ENCODE measurements at regions not wholly inside any gene's neighbourhood (a gene's known extent, or its start where the extent isn't known, plus 50 kb on each side); places are given as distances from the start of the nearest gene placed in this dataset.

DNA sequence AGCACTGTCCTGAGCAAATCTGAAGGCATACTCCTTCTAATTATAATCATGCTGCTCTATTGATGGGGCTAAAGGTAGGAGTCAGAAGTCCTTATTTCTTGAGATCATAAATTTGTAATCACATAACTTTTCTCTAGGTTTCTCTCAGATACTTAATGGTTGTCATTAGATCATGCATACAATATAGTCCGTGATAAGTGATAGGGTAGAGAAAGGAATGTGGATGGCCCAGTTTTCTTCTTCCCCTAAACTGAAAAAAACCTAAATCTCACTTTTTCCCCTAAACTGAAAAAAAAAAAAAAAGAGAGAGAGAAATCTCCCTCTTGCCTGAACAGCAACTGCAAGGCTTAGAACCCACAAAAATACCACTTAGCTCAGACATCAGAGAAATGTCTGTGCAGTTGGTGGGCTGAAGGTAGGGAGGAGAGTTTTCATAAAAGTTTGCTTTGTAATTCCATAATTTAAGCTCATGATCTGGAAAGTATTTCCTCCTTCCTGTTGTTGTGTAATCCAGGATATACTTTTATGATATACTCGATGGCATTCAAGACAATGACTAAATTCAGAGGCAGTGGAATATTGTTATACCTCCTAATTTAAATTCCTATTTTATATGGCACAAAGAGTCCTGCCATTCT is 79.3 kb upstream of the ITPRID2 start:
- no peak overlapping the region for H2AFZ ChIP-seq (ENCODE audit: low read depth, low read length)
- H3K4me1 ChIP-seq (ENCODE audit: insufficient read depth, low read length) = peaks cover 6% of the 10 kb centered on the region
- no peaks in the 10 kb centered on the region for H3K9me3 ChIP-seq (ENCODE audit: low read length)
- no peaks in the 10 kb centered on the region for H3K27me3 ChIP-seq (ENCODE audit: insufficient read depth, low read length)
- H3K4me3 ChIP-seq (ENCODE audit: low read length) = no peak overlapping the region
- H3K36me3 ChIP-seq (ENCODE audit: insufficient read depth, low read length) = no peaks in the 10 kb centered on the region

DNA sequence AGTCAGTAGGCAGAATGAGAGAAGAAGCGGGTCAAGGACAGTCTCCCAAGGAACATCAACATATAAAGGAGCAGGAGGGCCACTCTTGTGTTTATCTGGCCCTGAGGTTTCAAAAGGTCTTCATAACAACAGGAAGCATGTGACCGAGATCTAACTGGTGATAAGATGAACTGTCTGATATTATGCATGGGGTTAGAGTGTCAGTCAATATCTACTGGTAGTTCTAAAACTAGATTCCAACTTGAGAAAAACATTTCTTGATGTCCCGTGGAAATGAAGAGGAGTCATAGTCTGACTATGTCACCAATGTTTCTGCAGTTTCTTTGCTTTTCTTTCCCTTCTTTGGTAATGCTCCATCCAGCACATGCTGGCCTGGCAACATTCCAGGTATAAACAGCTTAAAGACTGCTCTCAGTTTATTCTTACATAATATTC is 77.5 kb upstream of the ITPRID2 start:
- Histone ChIP-seq H3K4me1 (ENCODE audit: insufficient read depth, low read length) (peaks cover 9% of the 10 kb centered on the region), H3K27me3 (ENCODE audit: insufficient read depth, low read length) (no peaks in the 10 kb centered on the region), H3K9me3 (ENCODE audit: low read length) (no peaks in the 10 kb centered on the region), H3K36me3 (ENCODE audit: insufficient read depth, low read length) (no peaks in the 10 kb centered on the region), H2AFZ (ENCODE audit: low read depth, low read length) (no peak overlapping the region), H3K4me3 (ENCODE audit: low read length) (no peak overlapping the region)

DNA sequence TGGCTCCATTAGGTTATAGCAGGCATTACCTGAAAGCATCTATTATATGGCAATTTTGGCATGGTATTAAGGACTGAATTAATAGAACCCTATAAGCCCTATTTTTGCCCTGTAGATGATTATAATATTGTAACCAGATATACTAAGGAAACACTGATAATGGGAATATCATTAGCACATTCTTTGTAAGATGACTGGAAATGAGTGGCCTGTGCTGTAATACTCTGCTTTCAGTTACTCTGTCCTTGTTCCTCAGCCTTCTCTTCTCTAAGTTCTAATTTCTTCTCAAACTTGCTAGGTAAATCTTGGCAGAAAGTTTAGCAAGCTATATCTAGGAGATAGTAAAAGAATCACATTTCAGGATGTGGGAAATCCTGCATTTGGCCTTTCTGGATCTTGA is 74.0 kb upstream of the ITPRID2 start:
- H3K4me1 ChIP-seq (ENCODE audit: insufficient read depth, low read length) = peaks cover 3% of the 10 kb centered on the region
- H3K27me3 ChIP-seq (ENCODE audit: insufficient read depth, low read length) = no peaks in the 10 kb centered on the region
- no peaks in the 10 kb centered on the region for H3K9me3 ChIP-seq (ENCODE audit: low read length)
- no peak overlapping the region for H2AFZ ChIP-seq (ENCODE audit: low read depth, low read length)
- H3K4me3 ChIP-seq (ENCODE audit: low read length) = no peak overlapping the region
- H3K36me3 ChIP-seq (ENCODE audit: insufficient read depth, low read length) = no peaks in the 10 kb centered on the region

DNA sequence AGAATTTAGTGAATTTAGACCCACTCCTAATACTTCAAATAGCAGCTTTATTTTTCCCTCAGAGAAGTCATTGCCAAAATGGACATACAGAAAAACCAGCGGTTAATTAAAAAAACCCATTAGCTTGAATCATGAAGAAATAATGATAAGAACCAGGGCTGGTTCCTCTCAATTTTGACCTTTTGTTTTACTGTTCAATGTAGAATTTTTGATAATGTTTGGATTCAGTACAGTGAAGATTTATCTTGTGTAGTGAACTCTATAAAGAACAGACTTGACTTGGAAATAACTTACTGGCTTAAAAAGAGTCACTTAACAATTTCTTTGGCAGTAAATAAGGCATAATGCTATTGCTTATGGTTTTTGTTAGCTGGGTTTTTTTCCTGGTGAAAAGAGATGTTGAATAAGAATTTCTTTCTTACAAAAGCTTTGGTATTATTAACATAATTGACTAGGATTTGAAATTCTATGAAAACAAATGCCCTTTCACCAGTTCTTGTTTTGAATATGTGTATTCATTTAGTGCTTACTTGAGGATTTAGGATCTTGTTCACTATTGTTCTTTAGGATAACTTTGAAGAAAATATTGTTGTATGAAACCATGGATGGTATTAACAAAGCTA is 73.4 kb upstream of the ITPRID2 start:
- no peaks in the 10 kb centered on the region for H3K36me3 ChIP-seq (ENCODE audit: insufficient read depth, low read length)
- no peaks in the 10 kb centered on the region for H3K27me3 ChIP-seq (ENCODE audit: insufficient read depth, low read length)
- no peak overlapping the region for H3K4me3 ChIP-seq (ENCODE audit: low read length)
- H2AFZ ChIP-seq (ENCODE audit: low read depth, low read length) = no peak overlapping the region
- H3K4me1 ChIP-seq (ENCODE audit: insufficient read depth, low read length) = peaks cover 3% of the 10 kb centered on the region
- H3K9me3 ChIP-seq (ENCODE audit: low read length) = no peaks in the 10 kb centered on the region

DNA sequence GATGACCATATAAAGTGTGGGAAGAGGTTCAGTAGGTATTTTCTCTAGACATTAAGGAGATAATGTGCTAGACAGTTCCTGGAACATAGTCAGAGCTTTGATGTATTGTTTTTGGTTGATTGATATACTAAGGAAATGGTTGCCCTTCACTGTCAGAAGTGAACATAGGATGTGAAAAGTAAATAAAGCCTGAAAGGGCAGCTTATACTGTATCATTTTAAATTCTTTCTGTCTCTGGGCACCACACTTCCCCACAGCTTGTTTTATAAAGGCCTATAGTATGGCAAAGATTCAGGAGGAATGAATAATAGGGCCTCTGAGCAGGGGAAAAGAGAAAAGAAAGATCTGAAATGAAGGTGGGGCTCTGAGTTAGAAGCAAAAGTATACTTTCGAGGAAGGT is 72.7 kb upstream of the ITPRID2 start:
- Histone ChIP-seq H3K27me3 (ENCODE audit: insufficient read depth, low read length) (no peaks in the 10 kb centered on the region), H3K9me3 (ENCODE audit: low read length) (no peaks in the 10 kb centered on the region), H3K4me1 (ENCODE audit: insufficient read depth, low read length) (peaks cover 3% of the 10 kb centered on the region), H3K4me3 (ENCODE audit: low read length) (no peak overlapping the region), H2AFZ (ENCODE audit: low read depth, low read length) (no peak overlapping the region), H3K36me3 (ENCODE audit: insufficient read depth, low read length) (no peaks in the 10 kb centered on the region)

DNA sequence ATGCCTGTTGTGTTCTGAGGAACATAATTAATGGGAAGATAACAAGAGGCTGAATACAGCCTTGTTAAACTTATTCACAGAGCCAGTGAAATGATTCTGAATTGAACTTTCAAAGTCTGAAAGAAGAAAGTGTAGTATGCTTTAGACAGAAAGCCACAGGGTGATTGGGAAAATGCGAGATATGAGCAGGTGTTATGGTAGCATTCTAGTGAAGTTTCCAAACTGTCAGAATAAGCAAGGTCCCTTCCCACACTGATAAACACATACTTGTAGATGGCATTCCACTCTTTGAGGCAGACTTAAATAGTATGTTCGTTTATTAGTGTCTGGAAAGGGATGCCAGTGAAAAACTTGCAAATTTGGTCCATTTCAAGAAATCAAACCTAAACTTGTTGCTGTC is 70.5 kb upstream of the ITPRID2 start:
- Histone ChIP-seq H3K9me3 (ENCODE audit: low read length) (no peaks in the 10 kb centered on the region), H3K27me3 (ENCODE audit: insufficient read depth, low read length) (no peaks in the 10 kb centered on the region), H3K36me3 (ENCODE audit: insufficient read depth, low read length) (no peaks in the 10 kb centered on the region), H2AFZ (ENCODE audit: low read depth, low read length) (no peak overlapping the region), H3K4me3 (ENCODE audit: low read length) (no peak overlapping the region), H3K4me1 (ENCODE audit: insufficient read depth, low read length) (peaks cover 3% of the 10 kb centered on the region)

DNA sequence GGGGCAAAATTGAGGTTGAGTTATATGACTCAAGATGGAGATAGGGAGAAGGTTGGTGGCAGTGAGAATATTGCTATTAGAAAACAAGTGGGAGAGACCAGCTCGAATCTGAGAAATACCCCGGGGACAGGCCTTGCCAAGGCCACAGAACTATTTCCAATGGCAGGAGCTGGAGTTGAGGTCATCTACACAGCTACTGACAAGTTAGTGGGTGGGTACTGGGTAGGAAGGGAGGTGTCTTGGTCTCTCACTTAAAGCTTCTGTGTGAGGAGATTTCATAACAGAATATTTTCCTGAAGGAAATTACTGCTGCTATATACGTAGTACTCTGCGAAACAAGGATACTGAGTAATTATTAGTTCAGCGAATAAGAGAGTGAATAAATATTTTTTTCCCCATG is 69.4 kb upstream of the ITPRID2 start:
- no peaks in the 10 kb centered on the region for H3K27me3 ChIP-seq (ENCODE audit: insufficient read depth, low read length)

DNA sequence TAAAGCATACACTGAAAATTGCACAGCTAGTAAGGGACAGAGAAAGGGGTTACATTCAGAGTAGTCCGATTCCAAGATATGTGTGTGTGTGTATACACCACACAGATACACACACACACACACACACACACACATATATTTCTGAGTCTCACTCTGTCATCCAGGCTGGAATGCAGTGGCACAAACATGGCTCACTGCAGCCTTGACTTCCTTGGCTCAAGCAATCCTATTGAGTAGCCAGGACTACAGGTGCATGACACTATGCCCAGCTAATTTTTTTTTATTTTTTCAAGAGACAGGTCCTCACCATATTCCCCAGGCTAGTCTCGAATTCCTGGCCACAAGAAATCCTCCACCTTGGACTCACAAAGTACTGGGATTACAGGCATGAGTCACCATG is 68.1 kb upstream of the ITPRID2 start:
- no peak overlapping the region for H2AFZ ChIP-seq (ENCODE audit: low read depth, low read length)
- H3K27me3 ChIP-seq (ENCODE audit: insufficient read depth, low read length) = no peaks in the 10 kb centered on the region
- H3K36me3 ChIP-seq (ENCODE audit: insufficient read depth, low read length) = no peaks in the 10 kb centered on the region
- no peak overlapping the region for H3K4me3 ChIP-seq (ENCODE audit: low read length)
- peaks cover 3% of the 10 kb centered on the region for H3K4me1 ChIP-seq (ENCODE audit: insufficient read depth, low read length)
- no peaks in the 10 kb centered on the region for H3K9me3 ChIP-seq (ENCODE audit: low read length)

More for the DNA sequence above, 69.4 kb upstream of the ITPRID2 start:
- Histone ChIP-seq H2AFZ (ENCODE audit: low read depth, low read length) (no peak overlapping the region), H3K4me3 (ENCODE audit: low read length) (no peak overlapping the region), H3K9me3 (ENCODE audit: low read length) (no peaks in the 10 kb centered on the region), H3K36me3 (ENCODE audit: insufficient read depth, low read length) (no peaks in the 10 kb centered on the region), H3K4me1 (ENCODE audit: insufficient read depth, low read length) (peaks cover 3% of the 10 kb centered on the region)

DNA sequence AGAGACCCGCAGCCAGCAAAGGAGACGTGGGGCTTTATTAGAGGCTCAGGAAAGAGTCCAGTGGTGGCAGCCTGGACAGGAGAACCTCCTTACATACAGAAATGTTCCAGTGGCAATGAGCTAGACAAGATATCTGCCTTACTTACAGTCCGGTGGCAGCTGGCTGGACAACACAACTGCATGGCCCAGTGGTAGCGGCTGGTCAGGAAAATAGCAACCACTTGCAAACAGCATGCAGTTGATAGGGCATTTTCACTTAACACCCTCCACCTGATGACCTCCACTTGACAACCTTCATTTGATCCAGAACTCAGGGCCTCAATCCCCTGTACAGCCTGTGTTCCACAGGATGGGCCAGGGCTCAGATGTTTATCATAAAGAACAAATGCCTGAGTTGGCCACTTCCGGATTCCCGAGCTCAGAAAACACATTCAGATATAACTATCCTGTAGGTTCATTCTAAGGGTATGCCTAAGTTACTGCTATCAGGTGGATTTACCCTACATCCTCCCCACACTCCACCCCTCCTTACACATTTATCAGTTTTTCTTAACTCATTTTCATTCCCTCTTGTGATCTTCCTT is 63.3 kb upstream of the ITPRID2 start:
- no peaks in the 10 kb centered on the region for H3K36me3 ChIP-seq (ENCODE audit: insufficient read depth, low read length)
- H3K4me3 ChIP-seq (ENCODE audit: low read length) = no peak overlapping the region
- H3K9me3 ChIP-seq (ENCODE audit: low read length) = no peaks in the 10 kb centered on the region
- no peaks in the 10 kb centered on the region for H3K4me1 ChIP-seq (ENCODE audit: insufficient read depth, low read length)
- no peak overlapping the region for H2AFZ ChIP-seq (ENCODE audit: low read depth, low read length)
- no peaks in the 10 kb centered on the region for H3K27me3 ChIP-seq (ENCODE audit: insufficient read depth, low read length)

DNA sequence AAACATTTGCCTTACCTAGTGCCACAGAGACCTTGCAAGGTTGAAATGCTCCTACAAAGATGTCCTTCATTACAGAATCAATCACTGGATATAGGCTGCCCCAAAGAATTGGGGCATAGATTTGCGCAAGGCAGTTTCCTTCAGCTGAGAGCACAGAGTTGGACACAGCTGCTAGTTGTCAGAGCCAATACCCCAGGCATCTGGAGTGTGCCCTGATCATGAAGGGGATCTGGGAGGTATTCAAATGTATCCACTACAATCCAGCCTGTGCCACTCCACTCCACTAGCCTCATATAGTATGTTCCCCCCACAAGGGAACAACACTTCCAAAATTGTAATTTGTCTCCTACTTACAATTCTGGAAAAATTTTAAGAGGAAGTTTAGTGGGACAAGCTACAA is 62.3 kb upstream of the ITPRID2 start:
- H3K27me3 ChIP-seq (ENCODE audit: insufficient read depth, low read length) = no peaks in the 10 kb centered on the region
- no peaks in the 10 kb centered on the region for H3K36me3 ChIP-seq (ENCODE audit: insufficient read depth, low read length)
- no peaks in the 10 kb centered on the region for H3K9me3 ChIP-seq (ENCODE audit: low read length)
- H2AFZ ChIP-seq (ENCODE audit: low read depth, low read length) = no peak overlapping the region
- no peak overlapping the region for H3K4me3 ChIP-seq (ENCODE audit: low read length)
- H3K4me1 ChIP-seq (ENCODE audit: insufficient read depth, low read length) = no peaks in the 10 kb centered on the region

DNA sequence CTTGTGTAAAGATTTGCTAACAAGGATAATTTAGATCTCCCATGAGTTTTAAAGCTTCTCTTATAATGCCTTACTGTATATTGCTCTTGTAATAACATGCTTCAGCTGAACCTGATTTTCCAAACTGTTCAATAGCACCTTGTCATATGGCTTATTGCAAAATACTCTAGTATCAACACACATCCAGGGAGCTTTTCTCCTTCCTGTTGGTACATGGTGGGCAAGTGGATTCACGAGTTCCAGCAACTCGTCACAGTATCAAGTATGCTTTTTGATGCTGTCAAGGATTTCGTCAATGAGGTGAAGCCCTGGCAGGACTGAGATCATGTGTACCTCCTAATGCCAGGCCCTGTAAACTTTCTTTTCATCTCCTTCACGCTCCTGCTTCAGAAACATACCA is 59.5 kb upstream of the ITPRID2 start:
- Histone ChIP-seq H3K36me3 (ENCODE audit: insufficient read depth, low read length) (no peaks in the 10 kb centered on the region), H3K27me3 (ENCODE audit: insufficient read depth, low read length) (no peaks in the 10 kb centered on the region), H2AFZ (ENCODE audit: low read depth, low read length) (no peak overlapping the region), H3K9me3 (ENCODE audit: low read length) (no peaks in the 10 kb centered on the region), H3K4me1 (ENCODE audit: insufficient read depth, low read length) (no peaks in the 10 kb centered on the region), H3K4me3 (ENCODE audit: low read length) (no peak overlapping the region)

DNA sequence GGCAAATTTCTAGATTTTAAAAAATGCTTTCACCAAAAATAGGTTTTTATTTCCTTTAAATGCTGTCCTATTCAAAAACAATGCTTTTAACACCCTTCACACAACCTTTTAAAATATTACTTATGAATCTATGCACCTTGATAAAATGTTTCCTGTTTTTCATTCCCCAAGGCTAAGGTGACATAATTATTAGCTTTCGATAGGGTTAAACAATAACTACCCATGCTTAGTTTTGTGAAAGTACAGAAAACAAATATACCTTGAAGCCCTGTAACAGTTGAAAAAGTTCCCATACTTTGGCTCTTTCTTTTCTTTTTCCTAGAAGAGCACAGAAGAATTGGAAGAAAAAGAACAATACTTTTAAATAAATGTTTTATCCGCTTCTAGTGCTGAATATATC is 54.9 kb upstream of the ITPRID2 start:
- H3K4me3 ChIP-seq (ENCODE audit: low read length) = no peak overlapping the region
- H3K36me3 ChIP-seq (ENCODE audit: insufficient read depth, low read length) = no peaks in the 10 kb centered on the region
- no peaks in the 10 kb centered on the region for H3K27me3 ChIP-seq (ENCODE audit: insufficient read depth, low read length)
- no peaks in the 10 kb centered on the region for H3K4me1 ChIP-seq (ENCODE audit: insufficient read depth, low read length)
- no peak overlapping the region for H2AFZ ChIP-seq (ENCODE audit: low read depth, low read length)
- H3K9me3 ChIP-seq (ENCODE audit: low read length) = no peaks in the 10 kb centered on the region

DNA sequence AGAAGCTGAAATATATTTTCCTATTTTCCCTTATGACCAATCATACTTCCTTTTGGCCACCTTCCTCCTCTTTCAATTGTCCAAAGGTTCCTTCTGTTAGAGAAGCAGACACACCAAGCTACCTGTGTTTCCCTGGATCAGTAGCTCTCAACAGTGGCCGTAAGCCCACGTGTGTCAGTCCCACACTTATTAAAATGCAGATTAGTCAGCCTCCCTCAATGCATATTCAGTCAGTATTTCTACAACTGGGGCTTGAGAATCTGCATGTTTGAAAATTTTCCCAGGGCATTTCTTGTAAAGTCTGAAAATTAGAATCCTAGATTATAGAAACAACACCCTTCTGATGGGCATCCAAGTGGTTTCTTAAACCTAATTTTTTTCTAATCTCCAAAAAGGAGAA is 54.0 kb upstream of the ITPRID2 start:
- H3K9me3 ChIP-seq (ENCODE audit: low read length) = no peaks in the 10 kb centered on the region
- no peak overlapping the region for H2AFZ ChIP-seq (ENCODE audit: low read depth, low read length)
- no peaks in the 10 kb centered on the region for H3K27me3 ChIP-seq (ENCODE audit: insufficient read depth, low read length)

DNA sequence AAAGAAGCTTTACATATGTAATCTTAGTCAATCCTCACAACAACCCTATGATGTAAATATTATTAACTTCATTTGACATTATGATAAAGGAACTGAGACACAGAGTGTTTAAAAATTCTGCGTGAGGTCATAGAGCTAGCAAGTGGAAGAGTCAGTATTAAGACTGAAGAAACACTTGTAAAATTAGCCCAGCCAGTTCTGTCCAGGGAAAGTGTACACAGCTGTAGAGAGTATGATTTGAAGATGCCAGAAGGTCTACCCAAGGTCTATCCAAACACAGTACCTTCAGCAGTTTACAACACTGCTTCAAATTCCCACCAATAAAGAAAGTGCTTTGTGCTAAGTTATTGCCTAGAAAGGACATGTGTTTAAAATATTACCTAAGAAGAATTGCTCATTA is 51.7 kb upstream of the ITPRID2 start:
- Histone ChIP-seq H3K27me3 (ENCODE audit: insufficient read depth, low read length) (no peaks in the 10 kb centered on the region), H3K4me1 (ENCODE audit: insufficient read depth, low read length) (no peaks in the 10 kb centered on the region), H2AFZ (ENCODE audit: low read depth, low read length) (no peak overlapping the region), H3K36me3 (ENCODE audit: insufficient read depth, low read length) (no peaks in the 10 kb centered on the region), H3K9me3 (ENCODE audit: low read length) (no peaks in the 10 kb centered on the region), H3K4me3 (ENCODE audit: low read length) (no peak overlapping the region)

More for the DNA sequence above, 54.0 kb upstream of the ITPRID2 start:
- Histone ChIP-seq H3K4me1 (ENCODE audit: insufficient read depth, low read length) (no peaks in the 10 kb centered on the region), H3K36me3 (ENCODE audit: insufficient read depth, low read length) (no peaks in the 10 kb centered on the region), H3K4me3 (ENCODE audit: low read length) (no peak overlapping the region)
